ENCODE measurements at regions not wholly inside any gene's neighbourhood (a gene's known extent, or its start where the extent isn't known, plus 50 kb on each side); places are given as distances from the start of the nearest gene placed in this dataset.

GRCh38 chr6:67558985-67559384 lies 1076.1 kb upstream of the ADGRB3 start:
- DNase-seq (ENCODE audit: low spot score): no peak
- TF ChIP-seq, protein P1, sequence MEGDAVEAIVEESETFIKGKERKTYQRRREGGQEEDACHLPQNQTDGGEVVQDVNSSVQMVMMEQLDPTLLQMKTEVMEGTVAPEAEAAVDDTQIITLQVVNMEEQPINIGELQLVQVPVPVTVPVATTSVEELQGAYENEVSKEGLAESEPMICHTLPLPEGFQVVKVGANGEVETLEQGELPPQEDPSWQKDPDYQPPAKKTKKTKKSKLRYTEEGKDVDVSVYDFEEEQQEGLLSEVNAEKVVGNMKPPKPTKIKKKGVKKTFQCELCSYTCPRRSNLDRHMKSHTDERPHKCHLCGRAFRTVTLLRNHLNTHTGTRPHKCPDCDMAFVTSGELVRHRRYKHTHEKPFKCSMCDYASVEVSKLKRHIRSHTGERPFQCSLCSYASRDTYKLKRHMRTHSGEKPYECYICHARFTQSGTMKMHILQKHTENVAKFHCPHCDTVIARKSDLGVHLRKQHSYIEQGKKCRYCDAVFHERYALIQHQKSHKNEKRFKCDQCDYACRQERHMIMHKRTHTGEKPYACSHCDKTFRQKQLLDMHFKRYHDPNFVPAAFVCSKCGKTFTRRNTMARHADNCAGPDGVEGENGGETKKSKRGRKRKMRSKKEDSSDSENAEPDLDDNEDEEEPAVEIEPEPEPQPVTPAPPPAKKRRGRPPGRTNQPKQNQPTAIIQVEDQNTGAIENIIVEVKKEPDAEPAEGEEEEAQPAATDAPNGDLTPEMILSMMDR (IDR thresholded peaks at IDR 0.05): no peak
- ATAC-seq (ENCODE audit: low FRiP score): no peak

DNA sequence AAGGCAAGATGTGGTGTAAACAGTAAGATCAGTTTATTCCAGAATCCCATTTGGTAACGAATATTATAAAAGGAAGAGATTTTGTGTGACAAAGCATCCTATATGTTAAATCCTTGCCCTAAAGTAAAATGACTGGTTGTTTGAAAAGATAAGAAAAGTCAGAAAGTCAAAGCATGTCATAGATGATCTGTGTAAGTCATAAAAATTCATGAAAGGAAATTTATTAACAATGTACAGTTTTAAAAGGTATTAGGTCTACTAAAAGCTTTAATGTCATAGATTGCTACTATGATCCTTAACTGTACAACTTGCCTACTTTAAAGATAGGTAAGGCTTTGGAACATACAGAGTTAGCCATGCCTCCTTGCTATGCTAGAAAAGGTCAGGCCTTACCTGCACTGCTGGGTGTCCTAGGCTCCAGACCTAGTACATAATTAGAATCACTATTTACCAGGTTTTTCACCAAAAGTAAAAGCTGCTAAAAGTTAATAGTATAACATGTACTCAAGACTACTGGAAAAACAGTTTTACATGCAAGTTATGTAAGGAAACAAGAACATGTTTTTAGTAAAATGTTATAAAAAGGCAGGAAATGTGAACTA lies 1090.1 kb upstream of the ADGRB3 start:
- ATAC-seq (ENCODE audit: low FRiP score): no peak
- TF ChIP-seq, protein P1 (IDR thresholded peaks at IDR 0.05): no peak
- no peak for DNase-seq (ENCODE audit: low spot score)

DNA sequence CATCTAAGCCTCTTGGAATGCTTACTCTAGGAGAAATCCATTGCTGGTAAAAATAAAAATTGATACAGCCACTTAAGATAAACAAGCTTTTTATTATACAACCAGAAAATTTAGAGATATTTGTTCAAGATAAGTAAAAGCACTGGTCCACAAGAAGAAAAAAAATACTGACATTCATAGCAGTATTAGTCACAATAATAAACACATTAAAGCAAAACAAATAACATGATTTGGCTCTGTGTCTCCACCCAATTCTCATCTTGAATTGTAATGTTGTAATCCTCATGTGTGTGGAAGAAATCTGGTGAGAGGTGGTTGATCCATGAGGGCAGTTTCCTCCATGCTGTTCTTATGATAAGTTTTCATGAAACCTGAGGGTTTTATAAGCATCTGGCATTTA lies 1093.5 kb upstream of the ADGRB3 start:
- ATAC-seq (ENCODE audit: low FRiP score) (no peak), DNase-seq (ENCODE audit: low spot score) (no peak)
- TF ChIP-seq, protein P1 (IDR thresholded peaks at IDR 0.05): no peak

DNA sequence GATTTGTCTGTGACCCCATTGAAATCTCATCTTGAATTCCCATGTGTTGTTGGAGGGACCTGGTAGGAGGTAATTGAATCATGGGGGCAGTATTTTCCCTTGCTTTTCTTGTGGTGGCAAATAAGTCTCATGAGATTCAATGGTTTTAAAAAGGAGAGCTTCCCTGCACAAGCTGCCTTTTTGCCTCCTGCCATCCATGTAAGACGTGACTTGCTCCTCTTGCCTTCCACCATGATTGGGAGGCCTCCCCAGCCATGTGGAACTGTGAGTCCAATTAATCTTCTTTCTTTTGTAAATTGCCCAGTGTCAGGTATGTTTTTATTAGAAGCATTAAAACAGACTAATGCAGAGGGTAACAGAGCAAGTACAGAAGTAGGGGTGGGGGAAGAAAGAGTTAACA lies 1097.0 kb upstream of the ADGRB3 start:
- ATAC-seq (ENCODE audit: low FRiP score) (no peak), DNase-seq (ENCODE audit: low spot score) (no peak)
- TF ChIP-seq, protein P1 (IDR thresholded peaks at IDR 0.05): no peak

- TF ChIP-seq, protein P1 (IDR thresholded peaks at IDR 0.05): no peak
- ATAC-seq (ENCODE audit: low FRiP score) (no peak), DNase-seq (ENCODE audit: low spot score) (no peak)
Measured at GRCh38 chr6:67535946-67536345, 1099.1 kb upstream of the ADGRB3 start.

DNA sequence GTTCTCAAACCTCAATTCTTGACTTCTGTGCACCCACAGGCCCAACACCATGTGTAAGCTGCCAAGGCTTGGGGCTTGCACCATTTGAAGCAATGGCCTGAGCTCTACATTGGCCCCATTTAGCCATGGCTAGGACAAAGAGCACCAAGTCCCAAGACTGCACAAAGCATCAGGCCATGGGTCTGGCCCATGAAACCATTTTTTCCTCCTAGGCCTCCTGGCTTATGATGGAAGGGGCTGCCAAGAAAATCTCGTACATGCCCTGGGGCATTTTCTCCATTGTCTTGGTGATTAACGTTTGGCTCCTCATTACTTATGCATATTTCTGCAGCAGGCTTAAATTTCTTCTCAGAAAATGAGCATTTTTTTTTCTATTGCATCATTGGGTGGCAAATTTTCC lies 1128.7 kb upstream of the ADGRB3 start:
- DNase-seq (ENCODE audit: low spot score) (no peak), ATAC-seq (ENCODE audit: low FRiP score) (no peak)
- TF ChIP-seq, protein P1 (IDR thresholded peaks at IDR 0.05): no peak

GRCh38 chr6:67501755-67502154 lies 1133.3 kb upstream of the ADGRB3 start:
- ATAC-seq (ENCODE audit: low FRiP score) (no peak), DNase-seq (ENCODE audit: low spot score) (no peak)
- TF ChIP-seq, protein P1 (IDR thresholded peaks at IDR 0.05): no peak
